GM12875 (cell line): ENCODE measurements at regions not wholly inside any gene's neighbourhood (a gene's known extent, or its start where the extent isn't known, plus 50 kb on each side); places are given as distances from the start of the nearest gene placed in this dataset.

Experiments
- H3K4me3 ChIP-seq: one replicate; pipeline ENCODE4 v1.5.1; 2011; ENCODE audit warnings: low read depth, low read length, control low read depth
- CTCF ChIP-seq: IDR thresholded peaks from 2 replicates; pipeline ENCODE4 v1.5.1; 2011; ENCODE audit warnings: low read depth, mild to moderate bottlenecking, control low read depth, inconsistent platforms, low read length, moderate library complexity, borderline replicate concordance; ENCODE audit not compliant: insufficient read depth

- TF ChIP-seq CTCF: no peak
- no peak overlapping the region for H3K4me3 ChIP-seq
These were observed 105.6 kb upstream of the GPR26 start for GRCh38 chr10:123560301-123561140.

- no peak for TF ChIP-seq CTCF
- no peak overlapping the region for H3K4me3 ChIP-seq
These were observed 105.1 kb upstream of the GPR26 start for GRCh38 chr10:123561141-123561440.

- TF ChIP-seq CTCF: no peak
- H3K4me3 ChIP-seq: no peak overlapping the region
These were observed 103.8 kb upstream of the GPR26 start for GRCh38 chr10:123562387-123562786.

GRCh38 chr10:123562811-123563580 lies 103.2 kb upstream of the GPR26 start:
- no peak overlapping the region for H3K4me3 ChIP-seq
- TF ChIP-seq CTCF: no peak

- TF ChIP-seq CTCF: no peak
These were observed 102.6 kb upstream of the GPR26 start for GRCh38 chr10:123563581-123563855.

GRCh38 chr10:123563994-123564393 lies 102.2 kb upstream of the GPR26 start:
- H3K4me3 ChIP-seq: no peak overlapping the region

More at GRCh38 chr10:123563581-123563855, 102.6 kb upstream of the GPR26 start:
- H3K4me3 ChIP-seq: no peak overlapping the region

More at GRCh38 chr10:123563994-123564393, 102.2 kb upstream of the GPR26 start:
- TF ChIP-seq CTCF: no peak
